ENCODE measurements at regions not wholly inside any gene's neighbourhood (a gene's known extent, or its start where the extent isn't known, plus 50 kb on each side); places are given as distances from the start of the nearest gene placed in this dataset.
"Not testable (repeated sequence)": the region's sequence is repeated elsewhere in the genome, so short reads cannot be mapped to it uniquely, and the experiment has no call there.

DNA sequence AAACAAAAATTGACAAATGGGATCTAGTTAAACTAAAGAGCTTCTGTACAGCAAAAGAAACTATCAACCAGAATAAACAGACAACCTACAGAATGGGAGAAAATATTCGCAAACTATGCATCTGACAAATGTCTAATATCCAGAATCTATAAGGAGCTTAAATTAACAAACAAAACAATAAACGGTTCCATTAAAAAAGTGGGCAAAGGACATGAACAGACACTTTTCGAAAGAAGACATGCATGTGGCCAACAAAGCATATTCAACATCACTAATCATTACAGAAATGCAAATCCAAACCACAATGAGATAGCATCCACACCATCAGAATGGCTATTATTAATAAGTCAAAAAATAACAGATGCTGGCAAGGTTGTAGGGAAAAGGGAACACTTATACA, 50.5 kb upstream of the MED13L start:
- DNase-seq = not testable (repeated sequence)

- no peak for DNase-seq
Observed at GRCh38 chr12:116331876-116332275, 54.4 kb upstream of the MED13L start.

- DNase-seq = no peak
Observed at GRCh38 chr12:116332705-116333380, 55.4 kb upstream of the MED13L start.

DNA sequence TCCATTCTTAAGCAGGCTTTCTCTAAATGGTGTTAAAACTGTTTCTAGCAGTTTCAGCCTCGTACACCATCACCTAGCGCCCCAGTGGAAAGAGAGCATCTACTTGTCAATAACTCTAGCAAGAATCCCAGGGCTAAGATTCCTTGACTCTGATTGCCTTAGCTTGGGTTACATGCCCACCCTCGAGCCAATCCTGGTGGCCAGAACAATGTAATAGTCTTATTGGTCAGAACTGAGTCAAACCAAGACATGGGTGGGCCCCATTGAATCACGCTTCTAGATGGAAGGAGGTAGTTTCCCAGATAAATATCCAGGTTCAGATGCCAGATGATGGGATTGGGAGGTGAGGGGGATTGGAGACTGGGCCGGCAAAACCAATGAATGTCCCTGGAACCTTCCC, 55.9 kb upstream of the MED13L start:
- DNase-seq = no peak

DNA sequence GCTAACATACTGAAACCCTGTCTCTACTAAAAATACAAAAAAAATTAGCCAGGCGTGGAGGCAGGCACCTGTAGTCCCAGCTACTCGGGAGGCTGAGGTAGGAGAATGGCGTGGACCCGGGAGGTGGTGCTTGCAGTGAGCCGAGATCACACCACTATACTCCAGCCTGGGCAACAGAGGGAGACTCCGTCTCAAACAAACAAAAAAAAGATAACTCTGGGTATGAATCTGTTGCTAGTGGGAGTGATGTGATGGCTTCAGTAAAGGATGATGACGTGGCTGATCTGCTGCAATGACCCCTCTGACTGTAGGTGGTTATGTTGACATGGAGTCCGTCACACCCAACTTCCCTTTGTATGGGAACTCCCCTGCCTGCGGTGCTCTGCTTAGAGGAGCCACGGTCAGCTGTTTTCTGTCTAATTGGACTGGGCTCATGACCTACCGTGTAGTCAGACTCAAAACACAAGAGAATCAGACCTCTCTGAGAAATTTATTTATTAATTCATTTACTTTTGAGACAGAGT, 59.1 kb upstream of the MED13L start:
- no peak for DNase-seq

DNA sequence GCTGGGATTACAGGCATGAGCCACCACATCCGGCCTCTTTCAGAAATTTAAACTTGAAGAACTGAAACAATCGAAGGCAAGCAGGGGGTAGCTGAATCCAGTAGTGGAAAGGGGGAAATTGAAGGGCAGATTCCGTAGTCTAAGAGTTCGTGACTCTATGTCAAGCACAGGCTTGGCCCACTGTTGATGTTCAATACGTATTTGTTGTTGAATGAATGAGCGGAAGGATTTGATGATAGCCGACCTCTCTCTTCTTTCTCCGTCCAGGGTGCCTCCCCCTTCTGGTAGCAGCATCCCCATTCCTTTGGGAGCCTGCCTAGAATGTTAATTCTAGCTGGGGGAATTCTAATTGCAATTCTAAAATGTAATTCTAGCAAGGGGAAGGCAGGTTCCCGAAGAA, 59.8 kb upstream of the MED13L start:
- no peak for DNase-seq

DNA sequence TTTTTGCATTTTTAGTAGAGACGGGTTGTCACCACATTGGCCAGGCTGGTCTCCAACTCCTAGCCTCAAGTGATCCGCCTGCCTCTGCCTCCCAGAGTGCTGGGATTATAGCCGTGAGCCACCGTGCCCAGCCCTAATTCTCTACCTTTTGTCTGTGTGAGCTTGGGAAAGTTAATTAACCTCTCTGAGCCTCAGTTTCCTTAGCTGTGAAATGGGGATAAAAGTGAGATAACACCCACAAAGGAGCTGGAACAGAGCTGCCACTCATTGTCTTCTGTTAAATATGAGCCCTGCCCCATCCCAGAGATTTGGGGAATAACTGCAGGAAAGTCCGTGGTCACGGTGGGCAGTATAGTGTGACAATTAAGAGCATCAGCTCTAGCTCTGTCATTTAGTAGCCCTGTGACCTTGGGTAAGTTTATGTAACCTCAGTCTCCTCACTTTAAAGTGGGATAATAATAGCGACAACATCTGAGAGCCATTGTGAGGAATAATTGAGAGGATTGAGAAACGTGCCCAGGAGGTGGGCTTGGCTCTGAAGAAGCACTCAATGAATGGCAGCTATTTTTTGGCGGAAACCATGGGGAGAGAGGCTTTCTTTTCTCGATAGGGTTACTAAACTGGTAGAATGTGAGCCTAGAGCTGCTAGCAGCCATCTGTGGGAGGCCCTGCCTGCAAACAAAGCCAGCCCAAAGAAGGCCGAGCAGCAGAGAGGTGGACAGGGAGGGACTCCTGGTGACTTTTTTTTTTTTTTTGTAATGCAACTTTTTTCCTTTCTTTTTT, 60.8 kb upstream of the MED13L start:
- no peak for DNase-seq

DNA sequence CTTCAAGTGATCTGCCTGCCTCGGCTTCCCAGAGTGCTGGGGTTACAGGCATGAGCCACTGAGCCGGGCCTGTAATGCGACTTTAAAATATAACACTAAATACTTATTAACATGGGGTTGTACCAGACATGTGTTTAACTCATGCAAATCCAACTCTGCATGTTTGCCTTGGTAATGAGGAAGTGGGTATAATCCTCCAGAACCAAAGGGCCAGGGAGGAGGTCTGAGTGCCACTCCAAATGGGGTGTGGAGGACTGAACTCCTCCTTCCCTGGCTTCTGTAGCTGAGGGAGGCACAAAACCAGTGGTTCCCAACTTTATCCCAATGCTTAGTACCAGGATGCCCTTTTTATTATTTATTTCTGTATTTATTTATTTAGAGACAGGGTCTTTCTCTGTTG, 61.6 kb upstream of the MED13L start:
- DNase-seq = no peak

DNA sequence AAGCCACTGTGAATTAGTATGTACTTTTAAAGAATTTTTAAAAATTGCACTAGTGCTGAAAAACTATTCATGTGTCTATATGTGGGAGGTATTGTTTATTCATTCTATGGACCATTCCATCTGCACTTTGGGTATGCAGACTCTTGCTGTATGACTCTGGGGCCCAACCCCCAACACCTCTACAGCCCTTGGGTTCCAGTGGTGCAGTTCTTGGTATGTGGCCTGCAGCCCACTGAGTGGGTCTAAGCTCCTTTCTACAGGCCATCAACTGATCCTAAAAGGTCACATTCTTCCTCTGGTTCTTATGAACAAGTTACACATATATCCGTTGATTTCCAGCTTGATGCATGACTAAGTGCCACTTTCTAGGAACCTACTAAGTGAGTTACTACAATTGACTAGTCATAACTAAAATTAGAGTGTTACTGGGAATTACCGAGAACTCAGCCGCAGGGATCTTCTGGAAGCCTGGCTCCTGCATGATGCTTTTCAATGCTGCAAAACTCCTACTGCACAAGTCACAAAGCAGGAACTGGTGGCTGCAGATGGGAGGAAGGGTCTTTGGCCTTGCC, 62.4 kb upstream of the MED13L start:
- no peak for DNase-seq

DNA sequence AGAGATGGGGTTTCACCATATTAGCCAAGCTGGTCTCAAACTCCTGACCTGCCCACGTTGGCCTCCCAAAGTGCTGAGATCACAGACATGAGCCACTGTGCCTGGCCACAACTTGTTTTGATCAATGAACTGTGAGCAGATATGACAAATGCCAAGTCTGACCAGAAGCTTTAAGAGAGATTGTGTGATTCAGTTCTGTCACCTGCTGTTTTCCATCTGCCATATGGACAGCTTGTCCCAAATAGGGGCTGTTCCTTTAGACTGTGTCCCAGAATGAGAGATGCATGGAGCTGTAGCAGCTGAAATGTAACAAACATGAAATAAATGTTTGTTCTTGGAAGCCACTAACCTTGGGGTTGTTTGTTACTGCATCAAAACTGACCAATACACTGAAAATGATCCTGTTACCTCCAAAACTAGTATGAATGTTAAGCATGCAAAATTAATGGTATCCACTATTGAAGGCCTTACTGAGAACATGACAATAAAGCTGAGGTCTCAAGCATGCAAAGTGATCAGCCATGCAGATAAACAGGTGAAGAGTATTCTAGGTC, 65.9 kb upstream of the MED13L start:
- DNase-seq = no peak

DNA sequence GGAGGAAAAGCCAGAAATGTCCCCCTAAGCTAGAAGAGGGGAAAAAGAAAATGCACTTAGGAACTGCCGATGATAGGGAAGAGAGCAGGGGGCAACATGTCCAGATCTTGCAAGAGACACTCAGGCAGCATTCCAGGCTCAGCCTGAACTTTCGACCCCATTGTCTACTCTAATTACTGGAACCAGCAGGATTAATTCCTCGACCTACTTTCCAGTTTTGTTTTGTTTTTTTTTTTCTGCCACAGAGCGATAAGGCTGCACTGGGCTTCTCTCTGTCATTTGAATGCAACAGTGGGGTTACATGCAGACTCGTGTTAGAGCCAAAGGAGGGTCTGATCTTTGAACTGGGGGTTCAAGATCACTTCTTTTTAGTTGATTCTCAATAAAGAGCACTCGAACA, 68.7 kb upstream of the MED13L start:
- no peak for DNase-seq

DNA sequence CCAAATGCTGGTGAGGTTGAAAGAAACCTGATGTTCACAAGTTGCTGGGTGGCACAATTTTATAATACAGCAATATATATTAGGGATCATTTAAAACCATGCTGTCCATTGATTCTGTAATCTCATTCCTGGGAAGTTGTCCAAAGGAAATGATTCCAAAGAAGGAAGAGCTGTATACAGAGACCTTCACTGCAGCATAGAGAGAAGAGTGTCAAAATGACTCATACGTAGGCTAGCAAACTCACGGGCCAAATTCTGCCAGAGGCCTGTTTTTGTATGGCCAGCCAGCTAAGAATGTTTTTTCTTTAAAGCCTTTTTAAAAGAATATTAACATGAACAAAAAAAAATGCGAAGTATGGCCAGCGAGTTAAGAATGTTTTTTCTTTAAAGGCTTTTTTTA, 69.2 kb upstream of the MED13L start:
- no peak for DNase-seq

DNA sequence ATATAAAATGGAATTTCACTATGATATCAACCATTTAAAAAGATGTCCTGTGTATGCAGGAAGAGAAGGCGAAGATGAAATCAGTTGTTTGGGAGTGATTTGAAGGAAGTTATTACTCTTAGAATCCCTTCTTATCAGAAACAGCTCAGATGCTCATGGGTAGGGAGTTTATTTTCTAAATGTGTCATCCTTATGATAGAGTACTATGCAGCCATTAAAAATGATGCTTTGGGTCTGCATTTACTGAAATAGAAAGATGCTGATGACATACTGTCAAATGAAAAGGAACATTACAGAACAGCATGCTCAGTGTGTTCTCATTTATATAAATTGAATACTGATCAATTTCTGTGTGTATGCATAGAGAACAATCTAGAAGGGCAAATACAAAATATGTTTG, 69.8 kb upstream of the MED13L start:
- DNase-seq = no peak

- no peak for DNase-seq
Observed at GRCh38 chr12:116352315-116352835, 74.9 kb upstream of the MED13L start.

- DNase-seq = no peak
Observed at GRCh38 chr12:116353958-116354357, 76.5 kb upstream of the MED13L start.

DNA sequence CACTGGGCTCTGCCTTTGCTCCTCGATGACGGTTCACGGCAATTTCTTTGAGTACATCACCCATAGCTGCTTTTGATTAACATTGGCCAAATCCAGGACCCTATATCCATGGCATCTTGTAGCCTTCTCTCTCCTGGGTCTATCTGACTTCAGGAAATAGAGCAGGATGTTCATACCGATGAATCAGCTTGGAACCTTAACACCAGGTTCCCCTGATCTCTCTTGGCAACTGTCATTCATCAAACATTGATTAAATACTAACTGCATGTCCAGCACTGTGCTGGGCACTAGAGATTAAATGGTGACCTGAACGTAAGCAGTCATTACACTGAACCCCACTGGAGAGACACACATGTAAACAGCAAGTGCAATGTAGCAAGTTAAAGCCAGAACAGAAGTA, 77.0 kb upstream of the MED13L start:
- DNase-seq = no peak

DNA sequence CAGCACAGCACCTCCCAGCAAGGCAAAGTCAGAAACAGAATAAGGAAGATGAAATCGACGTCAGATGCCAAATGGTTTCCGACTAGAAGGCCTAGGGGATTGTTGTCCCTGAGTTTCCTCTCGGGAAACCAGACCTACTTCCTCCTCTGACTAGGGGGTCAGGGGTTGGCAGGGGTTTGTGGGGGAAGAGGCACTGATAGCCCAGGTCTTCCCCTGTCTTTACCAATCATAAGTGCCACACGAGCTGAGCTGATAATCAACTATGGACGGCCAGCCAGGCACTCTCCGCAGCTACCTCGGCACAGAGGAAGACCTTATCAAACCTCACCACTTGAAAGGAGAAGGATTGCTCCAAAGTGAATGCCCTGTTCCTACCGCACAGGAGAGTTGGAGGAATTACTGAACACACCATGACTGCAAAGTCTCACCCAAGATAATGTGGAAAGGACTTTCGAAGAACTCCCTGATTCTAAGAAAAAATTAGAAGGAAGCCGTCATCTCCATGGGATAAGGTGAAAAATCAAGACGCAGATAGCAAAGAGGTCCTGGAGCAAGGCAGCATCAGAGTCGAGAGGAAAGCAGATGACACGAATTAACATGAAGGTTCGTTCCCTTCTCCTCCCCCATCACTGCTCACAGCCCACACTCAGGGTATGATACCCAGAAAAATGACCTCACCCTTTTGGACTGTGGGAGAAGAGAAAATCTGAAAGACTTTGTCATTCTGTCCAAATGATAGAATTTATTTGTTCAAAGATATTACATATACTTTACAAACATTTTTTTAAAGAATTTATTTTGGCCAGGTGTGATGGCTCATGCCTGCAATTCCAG, 77.7 kb upstream of the MED13L start:
- no peak for DNase-seq

DNA sequence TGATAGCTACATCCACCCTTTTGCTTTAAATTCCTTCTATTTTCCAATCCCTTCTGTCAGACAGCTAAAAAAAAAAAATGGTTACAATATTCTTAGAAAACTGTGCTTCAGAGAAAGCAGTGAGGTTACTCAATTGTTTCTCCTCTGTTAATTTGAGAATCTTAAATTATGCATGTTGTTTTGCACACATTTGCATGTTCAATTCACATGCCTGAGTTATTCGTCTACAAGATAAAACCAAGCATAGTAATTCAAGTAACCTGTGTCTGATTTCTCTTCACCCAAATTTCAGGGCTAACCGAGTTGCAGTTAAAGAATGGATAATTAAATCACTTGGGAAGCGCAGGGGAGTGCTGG, 81.0 kb upstream of the MED13L start:
- no peak for DNase-seq

DNA sequence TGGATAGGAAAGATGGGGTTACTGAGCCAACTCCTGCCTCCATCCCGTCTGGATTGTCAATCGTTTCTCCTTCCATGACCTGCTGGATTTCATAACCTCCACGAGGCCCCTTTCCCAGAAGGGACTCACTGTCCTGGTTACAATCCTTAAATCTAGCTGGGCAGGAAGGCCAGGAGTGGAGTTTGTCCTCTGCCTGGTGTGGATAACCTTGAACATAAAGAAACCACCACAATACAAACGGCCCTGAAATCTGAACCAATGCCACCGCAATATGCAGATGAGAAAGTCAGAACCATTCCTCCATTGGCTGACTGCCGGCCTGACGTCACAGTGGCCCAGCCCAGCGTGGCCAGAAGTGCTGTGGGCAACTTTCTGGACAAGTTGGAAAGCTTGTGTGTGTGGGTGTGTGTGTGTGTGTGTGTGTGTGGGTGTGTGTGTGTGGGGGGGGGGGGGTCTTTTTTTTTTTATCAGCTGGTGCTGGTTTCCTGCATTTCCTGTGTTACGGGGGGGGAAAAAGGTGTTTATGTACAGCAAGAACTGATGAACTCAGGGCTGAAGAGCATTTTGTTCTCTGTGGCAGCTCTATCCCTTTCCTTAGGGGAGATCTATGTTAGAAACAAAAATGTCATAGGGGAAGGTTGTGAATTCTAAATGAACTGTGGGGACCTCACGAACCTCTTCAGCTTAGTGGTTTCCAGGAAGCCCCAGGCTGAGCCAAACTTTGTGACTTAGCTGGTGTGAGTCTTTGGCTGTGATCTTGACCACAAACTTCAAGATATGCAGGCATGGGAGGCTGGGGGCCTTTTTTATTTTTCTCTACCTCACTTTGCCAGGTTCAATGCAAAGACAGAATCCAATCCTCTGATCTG, 81.6 kb upstream of the MED13L start:
- peak; percentile 58 for DNase-seq

- DNase-seq = no peak
Observed at GRCh38 chr12:116360579-116361413, 83.3 kb upstream of the MED13L start.

All from GF-D8 (cell line).